ENCODE measurements at regions not wholly inside any gene's neighbourhood (a gene's known extent, or its start where the extent isn't known, plus 50 kb on each side); places are given as distances from the start of the nearest gene placed in this dataset.

DNA sequence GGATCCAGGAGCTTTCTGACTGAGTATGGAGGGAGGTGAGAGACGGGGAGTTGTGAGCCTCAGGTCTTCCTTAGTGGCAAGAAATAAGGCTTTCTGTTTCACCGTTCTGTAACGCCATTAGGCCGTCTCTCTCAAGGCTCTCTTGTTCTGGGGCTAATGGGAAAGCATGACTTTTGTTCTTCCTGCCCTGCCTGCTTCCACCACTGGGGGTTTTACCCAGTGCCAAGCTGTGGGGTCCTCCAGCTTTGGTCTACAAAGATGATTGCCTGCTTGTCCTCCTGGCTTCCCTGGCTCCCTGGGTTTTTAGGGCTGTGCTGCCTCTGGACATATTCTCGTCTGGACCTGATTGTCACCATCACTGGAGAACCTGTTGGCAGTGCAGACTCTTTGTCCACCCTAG, 74.8 kb upstream of the TINAGL1 start:
- no peak for TF ChIP-seq POLR2AphosphoS5 (IDR thresholded peaks at IDR 0.05)
- TF ChIP-seq, protein P1, sequence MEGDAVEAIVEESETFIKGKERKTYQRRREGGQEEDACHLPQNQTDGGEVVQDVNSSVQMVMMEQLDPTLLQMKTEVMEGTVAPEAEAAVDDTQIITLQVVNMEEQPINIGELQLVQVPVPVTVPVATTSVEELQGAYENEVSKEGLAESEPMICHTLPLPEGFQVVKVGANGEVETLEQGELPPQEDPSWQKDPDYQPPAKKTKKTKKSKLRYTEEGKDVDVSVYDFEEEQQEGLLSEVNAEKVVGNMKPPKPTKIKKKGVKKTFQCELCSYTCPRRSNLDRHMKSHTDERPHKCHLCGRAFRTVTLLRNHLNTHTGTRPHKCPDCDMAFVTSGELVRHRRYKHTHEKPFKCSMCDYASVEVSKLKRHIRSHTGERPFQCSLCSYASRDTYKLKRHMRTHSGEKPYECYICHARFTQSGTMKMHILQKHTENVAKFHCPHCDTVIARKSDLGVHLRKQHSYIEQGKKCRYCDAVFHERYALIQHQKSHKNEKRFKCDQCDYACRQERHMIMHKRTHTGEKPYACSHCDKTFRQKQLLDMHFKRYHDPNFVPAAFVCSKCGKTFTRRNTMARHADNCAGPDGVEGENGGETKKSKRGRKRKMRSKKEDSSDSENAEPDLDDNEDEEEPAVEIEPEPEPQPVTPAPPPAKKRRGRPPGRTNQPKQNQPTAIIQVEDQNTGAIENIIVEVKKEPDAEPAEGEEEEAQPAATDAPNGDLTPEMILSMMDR (IDR thresholded peaks at IDR 0.05 in 8 of 11, conservative IDR thresholded peaks at IDR 0.05 in 3 of 11): no peak
- TF ChIP-seq POLR2A (IDR thresholded peaks at IDR 0.05): no peak
